Right forelimb (tissue), 1 donor: ENCODE measurements at regions not wholly inside any gene's neighbourhood (a gene's known extent, or its start where the extent isn't known, plus 50 kb on each side); places are given as distances from the start of the nearest gene placed in this dataset.
"Not testable (repeated sequence)": the region's sequence is repeated elsewhere in the genome, so short reads cannot be mapped to it uniquely, and the experiment has no call there.

Source experiments
- DNase-seq: peaks from one replicate; pipeline ENCODE4 v3.0.0-alpha.2; 2018

GRCh38 chr11:71383461-71383860 is 64.7 kb downstream of the DHCR7 start:
- no peak for DNase-seq

GRCh38 chr11:71381781-71382505 is 66.2 kb downstream of the DHCR7 start:
- no peak for DNase-seq

GRCh38 chr11:71379701-71380100 is 68.5 kb downstream of the DHCR7 start:
- DNase-seq = no peak

GRCh38 chr11:71373791-71374454 is 74.3 kb downstream of the DHCR7 start:
- DNase-seq = no peak

DNA sequence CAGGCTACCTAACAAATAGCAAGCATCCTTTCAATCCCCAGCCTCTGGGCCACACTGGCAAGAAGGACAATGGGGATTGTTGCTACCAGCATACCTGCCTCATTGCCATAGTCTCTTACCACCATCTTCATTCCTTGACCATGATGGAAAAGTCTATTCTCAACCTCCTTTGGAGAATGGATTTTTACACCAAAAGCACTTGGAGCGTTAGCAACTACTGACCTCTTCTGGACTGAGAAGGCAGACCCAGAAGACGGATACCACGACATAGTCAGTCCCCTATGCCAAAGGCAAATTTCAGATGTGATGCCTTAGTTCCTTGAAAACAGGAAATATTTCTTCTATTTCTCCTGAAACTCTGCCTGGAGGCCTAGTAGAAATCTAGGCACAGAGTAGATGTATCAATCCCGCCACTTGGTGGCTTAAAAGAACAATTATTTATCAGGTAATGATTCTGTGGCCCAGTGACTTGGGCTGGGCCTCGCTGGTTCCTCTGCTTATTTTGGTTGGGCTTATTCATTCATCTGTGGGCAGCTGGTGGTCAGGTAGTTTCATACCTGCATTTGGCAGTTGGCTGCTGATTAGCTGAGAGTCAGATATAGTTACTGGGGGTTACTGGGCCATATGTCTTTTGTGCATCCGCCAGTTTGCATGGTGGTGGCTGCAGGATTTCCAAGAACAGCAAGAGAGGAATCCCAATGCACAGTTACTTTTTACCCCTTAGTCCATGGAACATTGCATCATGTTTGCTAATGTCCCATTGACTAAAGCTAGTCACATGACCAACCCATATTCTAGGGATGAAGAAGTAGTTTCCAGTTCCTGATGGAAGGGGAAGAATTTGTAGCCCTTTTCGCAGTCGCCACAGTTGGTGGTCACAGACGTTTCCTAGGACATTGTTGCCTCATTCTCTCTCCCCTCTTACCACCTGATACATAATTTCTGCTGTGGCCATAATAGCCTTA is 75.2 kb downstream of the DHCR7 start:
- peak; percentile 18 for DNase-seq

- DNase-seq = no peak
Observed at GRCh38 chr11:71371674-71372069, 76.5 kb downstream of the DHCR7 start.

GRCh38 chr11:71370895-71371673 is 77.1 kb downstream of the DHCR7 start:
- DNase-seq = peak; percentile 37

DNA sequence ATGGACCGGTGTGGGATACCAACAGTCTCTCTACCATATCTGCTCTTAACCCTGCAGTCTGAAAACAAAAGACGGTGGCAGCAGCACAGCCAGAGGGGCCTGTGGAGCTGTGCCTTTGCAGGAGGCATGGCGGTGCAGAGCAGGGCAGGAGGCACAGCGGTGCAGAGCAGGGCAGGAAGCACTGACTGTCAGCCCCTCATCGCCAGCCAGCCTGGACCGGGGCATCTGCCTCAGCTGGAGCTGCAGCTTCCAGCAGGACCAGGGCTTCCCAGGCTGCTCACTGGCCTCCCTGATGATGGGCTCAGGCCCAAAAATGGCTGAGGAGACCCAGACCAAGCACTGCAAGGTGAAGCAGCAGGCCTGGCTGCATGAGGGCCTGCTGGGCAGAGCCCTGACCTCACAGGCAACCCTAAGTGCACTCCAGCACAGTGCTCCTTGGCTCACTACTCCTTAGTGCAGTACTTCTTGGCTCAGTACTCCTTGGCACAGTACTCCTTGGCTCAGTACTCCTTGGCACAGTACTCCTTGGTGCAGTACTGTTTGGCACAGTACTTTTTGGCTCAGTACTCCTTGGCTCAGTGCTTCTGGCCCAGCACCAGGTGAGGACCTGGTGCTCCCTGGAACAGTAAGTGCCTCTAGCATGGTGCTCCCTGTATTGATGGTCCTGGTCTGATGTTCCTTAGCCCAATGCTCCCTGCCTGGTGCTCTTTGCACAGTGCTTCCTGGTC is 78.0 kb downstream of the DHCR7 start:
- DNase-seq = no peak

- no peak for DNase-seq
Observed at GRCh38 chr11:71369411-71369810, 78.8 kb downstream of the DHCR7 start.

DNA sequence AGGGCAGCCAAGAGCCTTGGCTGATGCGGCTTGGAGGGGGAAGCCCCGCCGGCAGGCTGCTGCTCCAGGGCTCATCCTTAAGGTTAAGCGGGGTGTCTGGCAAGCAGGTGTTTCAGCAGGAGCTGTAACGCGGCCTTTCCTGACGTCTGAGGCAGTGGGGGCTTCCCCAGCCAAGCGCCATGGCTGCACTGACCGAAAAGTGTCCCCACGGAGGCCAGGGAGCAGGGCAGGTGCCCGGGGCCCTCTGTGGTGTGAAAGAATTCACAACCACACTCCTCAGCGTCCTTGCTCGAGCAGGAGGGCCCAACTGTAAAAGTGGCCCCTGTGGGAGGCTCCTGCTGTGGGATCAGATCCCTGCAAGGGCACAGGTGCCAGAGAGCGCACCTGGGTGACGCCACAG is 79.2 kb downstream of the DHCR7 start:
- DNase-seq = no peak

GRCh38 chr11:71367756-71368155 is 80.4 kb downstream of the DHCR7 start:
- DNase-seq = peak; percentile 37

- DNase-seq = not testable (repeated sequence)
Observed at GRCh38 chr11:71367276-71367675, 80.9 kb downstream of the DHCR7 start.

- peak; percentile 26 for DNase-seq
Observed at GRCh38 chr11:71366076-71366475, 82.1 kb downstream of the DHCR7 start.

- DNase-seq = no peak
Observed at GRCh38 chr11:71365626-71366025, 82.6 kb downstream of the DHCR7 start.

DNA sequence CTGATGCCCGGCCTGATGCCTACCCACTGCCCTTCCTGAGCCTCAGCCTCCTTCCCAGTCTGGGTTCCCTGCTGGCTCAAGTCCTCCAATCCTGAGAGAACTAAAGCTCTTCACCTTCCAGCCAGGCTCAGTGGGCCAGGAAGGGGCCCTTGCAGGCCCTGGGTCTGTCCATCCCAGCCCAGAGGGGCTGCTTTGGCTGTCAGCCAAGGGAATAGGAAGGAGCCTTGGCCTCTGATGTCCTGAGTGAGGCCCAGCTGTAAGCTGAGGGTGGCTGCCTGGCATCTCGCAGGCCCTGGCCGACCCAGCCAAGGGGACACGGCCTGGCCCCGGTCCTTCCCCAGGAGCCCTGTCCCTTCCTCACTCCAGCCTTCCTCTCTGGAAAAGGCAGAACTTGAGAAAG is 83.4 kb downstream of the DHCR7 start:
- DNase-seq = no peak

DNA sequence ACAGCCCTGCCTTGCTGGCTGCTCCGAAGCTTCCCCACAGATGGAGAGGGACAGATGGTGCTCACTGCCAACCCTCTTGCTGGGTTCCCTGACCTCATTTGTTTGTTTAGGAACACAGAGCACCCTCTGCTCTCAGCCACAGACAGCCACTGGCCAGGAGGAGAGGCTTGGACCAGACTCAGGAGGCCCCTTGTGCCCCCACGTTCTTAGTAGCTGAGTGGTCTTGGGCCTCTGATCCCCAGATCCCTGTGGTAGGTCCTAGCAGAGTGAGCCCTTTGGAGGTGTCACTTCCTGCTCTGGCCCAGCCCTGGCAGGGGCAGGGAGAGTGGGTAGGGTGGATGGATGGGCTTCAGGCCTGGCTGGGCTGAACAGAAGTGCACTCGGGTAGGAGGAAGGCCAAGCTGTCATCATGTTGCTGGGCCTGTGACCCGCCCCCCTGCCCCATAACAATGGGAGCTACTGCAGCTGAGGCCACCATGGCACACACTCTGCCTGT is 84.0 kb downstream of the DHCR7 start:
- DNase-seq = no peak

DNA sequence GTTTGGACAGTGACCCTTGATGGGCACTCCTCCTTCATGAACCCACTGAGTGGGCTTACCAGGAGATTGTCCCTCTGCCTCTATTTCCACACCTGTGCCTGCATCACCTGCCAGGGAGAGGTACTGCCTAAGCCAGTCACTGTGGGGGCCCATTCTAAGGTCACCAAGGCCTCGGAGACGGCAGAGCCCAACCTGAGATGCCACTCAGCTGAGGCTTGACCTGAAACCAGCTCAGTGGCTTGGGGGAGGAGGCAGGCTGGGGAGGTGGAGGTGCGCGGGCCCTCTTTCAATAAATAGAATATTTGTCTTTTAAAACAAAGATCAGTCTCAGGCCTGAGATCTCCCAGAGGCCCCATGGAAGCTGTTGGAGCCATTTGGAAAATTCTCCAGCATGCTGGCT is 84.5 kb downstream of the DHCR7 start:
- peak; percentile 36 for DNase-seq

DNA sequence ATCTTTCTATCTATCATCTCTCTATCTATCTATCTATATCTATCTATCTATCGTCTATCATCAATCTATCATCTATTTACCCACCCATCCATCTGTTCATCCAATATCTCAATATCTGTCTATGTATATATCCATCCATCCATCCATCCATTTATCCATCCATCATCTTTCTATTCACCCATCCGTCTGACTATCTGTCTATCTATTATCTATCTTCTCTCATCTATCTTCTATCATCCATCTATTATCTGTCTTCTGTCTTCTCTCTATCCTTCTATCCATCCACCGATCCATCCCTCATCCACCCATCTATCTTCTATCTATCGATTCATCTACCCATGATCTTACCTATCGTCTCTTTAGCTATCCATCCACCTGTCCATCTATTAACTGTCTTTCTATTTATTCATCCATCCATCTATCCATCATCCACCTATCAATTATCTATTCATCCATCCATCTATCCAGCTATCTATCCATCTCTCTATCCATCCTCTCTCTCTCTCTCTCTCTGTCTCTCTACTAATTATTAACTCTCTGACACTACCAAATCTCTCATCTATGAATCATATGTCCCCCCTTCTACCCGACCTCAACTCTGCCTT is 89.1 kb downstream of the DHCR7 start:
- no peak for DNase-seq

- no peak for DNase-seq
Observed at GRCh38 chr11:71358122-71358728, 90.0 kb downstream of the DHCR7 start.

- peak; percentile 20 for DNase-seq
Observed at GRCh38 chr11:71357414-71357813, 90.8 kb downstream of the DHCR7 start.

DNA sequence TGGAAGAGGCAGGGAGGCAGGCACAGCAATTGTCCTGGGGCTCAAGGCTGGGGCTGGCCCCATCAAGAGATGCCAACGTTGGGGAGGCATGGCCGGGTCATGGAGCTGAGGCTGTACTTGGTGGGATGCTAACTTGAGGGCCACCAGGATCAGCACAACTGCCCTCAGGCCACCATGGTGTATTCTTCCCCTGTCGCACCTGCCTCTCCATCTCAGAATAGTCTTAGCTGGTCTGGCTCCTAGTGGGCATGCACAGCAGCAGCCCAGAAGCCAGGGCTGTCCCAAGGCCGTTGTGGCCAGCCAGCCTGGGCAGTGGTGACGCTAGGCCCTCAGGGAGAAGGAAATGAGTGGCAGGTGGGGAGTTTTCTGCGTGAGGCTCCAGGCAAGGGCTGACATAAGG is 91.3 kb downstream of the DHCR7 start:
- no peak for DNase-seq
